ENCODE measurements at regions not wholly inside any gene's neighbourhood (a gene's known extent, or its start where the extent isn't known, plus 50 kb on each side); places are given as distances from the start of the nearest gene placed in this dataset.

DNA sequence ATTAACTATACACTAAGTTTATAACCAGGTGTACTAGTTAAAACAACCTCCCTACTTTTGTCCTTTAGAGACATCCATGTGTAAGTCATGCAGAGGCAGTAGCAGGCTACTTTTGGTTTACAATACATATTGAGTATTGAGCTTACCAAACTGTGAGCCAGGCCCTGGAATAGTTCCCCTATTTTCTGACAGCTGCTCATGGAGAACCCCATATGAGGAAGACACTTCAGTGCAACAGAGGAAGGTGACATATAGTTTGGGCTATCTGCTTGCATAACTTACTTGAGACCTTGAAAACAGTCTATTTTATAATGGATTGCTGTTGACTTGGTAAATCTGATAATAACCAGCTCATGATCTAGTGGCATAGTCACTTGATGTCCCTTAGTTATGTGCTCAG is 190.5 kb downstream of the SH3BGRL start:
- TF ChIP-seq FOXM1 (IDR thresholded peaks at IDR 0.05; ENCODE audit: borderline replicate concordance, low read depth), result no peak
- TF ChIP-seq TCF12 (IDR thresholded peaks at IDR 0.05; ENCODE audit: low read depth), result no peak
- TF ChIP-seq EP300 (IDR thresholded peaks at IDR 0.05; ENCODE audit: borderline replicate concordance), result no peak
- TF ChIP-seq, protein P1, sequence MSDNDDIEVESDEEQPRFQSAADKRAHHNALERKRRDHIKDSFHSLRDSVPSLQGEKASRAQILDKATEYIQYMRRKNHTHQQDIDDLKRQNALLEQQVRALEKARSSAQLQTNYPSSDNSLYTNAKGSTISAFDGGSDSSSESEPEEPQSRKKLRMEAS (IDR thresholded peaks at IDR 0.05), result no peak
- TF ChIP-seq, protein P2, sequence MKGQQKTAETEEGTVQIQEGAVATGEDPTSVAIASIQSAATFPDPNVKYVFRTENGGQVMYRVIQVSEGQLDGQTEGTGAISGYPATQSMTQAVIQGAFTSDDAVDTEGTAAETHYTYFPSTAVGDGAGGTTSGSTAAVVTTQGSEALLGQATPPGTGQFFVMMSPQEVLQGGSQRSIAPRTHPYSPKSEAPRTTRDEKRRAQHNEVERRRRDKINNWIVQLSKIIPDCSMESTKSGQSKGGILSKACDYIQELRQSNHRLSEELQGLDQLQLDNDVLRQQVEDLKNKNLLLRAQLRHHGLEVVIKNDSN (IDR thresholded peaks at IDR 0.05), result no peak
- no peak for TF ChIP-seq EGR1 (IDR thresholded peaks at IDR 0.05)
- TF ChIP-seq YY1 (IDR thresholded peaks at IDR 0.05; ENCODE audit: low read depth), result no peak
- TF ChIP-seq, protein P3, sequence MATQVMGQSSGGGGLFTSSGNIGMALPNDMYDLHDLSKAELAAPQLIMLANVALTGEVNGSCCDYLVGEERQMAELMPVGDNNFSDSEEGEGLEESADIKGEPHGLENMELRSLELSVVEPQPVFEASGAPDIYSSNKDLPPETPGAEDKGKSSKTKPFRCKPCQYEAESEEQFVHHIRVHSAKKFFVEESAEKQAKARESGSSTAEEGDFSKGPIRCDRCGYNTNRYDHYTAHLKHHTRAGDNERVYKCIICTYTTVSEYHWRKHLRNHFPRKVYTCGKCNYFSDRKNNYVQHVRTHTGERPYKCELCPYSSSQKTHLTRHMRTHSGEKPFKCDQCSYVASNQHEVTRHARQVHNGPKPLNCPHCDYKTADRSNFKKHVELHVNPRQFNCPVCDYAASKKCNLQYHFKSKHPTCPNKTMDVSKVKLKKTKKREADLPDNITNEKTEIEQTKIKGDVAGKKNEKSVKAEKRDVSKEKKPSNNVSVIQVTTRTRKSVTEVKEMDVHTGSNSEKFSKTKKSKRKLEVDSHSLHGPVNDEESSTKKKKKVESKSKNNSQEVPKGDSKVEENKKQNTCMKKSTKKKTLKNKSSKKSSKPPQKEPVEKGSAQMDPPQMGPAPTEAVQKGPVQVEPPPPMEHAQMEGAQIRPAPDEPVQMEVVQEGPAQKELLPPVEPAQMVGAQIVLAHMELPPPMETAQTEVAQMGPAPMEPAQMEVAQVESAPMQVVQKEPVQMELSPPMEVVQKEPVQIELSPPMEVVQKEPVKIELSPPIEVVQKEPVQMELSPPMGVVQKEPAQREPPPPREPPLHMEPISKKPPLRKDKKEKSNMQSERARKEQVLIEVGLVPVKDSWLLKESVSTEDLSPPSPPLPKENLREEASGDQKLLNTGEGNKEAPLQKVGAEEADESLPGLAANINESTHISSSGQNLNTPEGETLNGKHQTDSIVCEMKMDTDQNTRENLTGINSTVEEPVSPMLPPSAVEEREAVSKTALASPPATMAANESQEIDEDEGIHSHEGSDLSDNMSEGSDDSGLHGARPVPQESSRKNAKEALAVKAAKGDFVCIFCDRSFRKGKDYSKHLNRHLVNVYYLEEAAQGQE (IDR thresholded peaks at IDR 0.05; ENCODE audit: low read depth), result no peak
- no peak for TF ChIP-seq ZBTB7A (IDR thresholded peaks at IDR 0.05; ENCODE audit: low read depth)
- TF ChIP-seq CEBPB (IDR thresholded peaks at IDR 0.05), result no peak
- no peak for TF ChIP-seq RAD21 (IDR thresholded peaks at IDR 0.05; ENCODE audit: low read depth)
- TF ChIP-seq TAF1 (IDR thresholded peaks at IDR 0.05; ENCODE audit: low read depth), result no peak
- no peak for TF ChIP-seq TEAD4 (IDR thresholded peaks at IDR 0.05)
